Loucy (cell line): ENCODE measurements at regions not wholly inside any gene's neighbourhood (a gene's known extent, or its start where the extent isn't known, plus 50 kb on each side); places are given as distances from the start of the nearest gene placed in this dataset.

Experiments
- H2AFZ ChIP-seq: fragments of 200-600 bp; sonication (generic); 2 replicates; pipeline ENCODE4 v1.6.0; 2016; ENCODE audit warnings: antibody characterized with exemption, mild to moderate bottlenecking, low read length, moderate library complexity
- H3F3A ChIP-seq: fragments of 200-600 bp; 2 replicates; pipeline ENCODE4 v1.6.0; 2016; ENCODE audit warnings: antibody characterized with exemption, low read depth, mild to moderate bottlenecking
- H3K27me3 ChIP-seq: fragments of 200-600 bp; sonication (generic); 2 replicates; pipeline ENCODE4 v1.6.1; 2014; ENCODE audit warnings: low read length, mild to moderate bottlenecking; ENCODE audit not compliant: insufficient read depth, poor library complexity, severe bottlenecking
- H3K36me3 ChIP-seq: fragments of 200-600 bp; sonication (generic); 2 replicates; pipeline ENCODE4 v1.6.1; 2016; ENCODE audit warnings: low read length; ENCODE audit not compliant: insufficient read depth
- H3K4me1 ChIP-seq: fragments of 200-600 bp; sonication (generic); 2 replicates; pipeline ENCODE4 v1.5.1; 2014; ENCODE audit warnings: low read length, mild to moderate bottlenecking; ENCODE audit not compliant: insufficient read depth, poor library complexity, severe bottlenecking
- H3K4me2 ChIP-seq: fragments of 200-600 bp; sonication (generic); 2 replicates; pipeline ENCODE4 v1.6.0; 2014; ENCODE audit warnings: antibody characterized with exemption, low read length, low read depth, mild to moderate bottlenecking; ENCODE audit not compliant: poor library complexity, severe bottlenecking
- H3K4me3 ChIP-seq: fragments of 200-600 bp; sonication (generic); 2 replicates; pipeline ENCODE4 v1.5.1; 2014; ENCODE audit warnings: low read length, mild to moderate bottlenecking, mixed read lengths; ENCODE audit not compliant: poor library complexity, severe bottlenecking
- H3K79me2 ChIP-seq: fragments of 200-600 bp; sonication (generic); 2 replicates; pipeline ENCODE4 v1.6.1; 2014; ENCODE audit warnings: low read length; ENCODE audit not compliant: insufficient read depth
- H3K9ac ChIP-seq: fragments of 200-600 bp; sonication (generic); 2 replicates; pipeline ENCODE4 v1.6.0; 2014; ENCODE audit warnings: mild to moderate bottlenecking, low read depth, low read length, moderate library complexity; ENCODE audit not compliant: poor library complexity, severe bottlenecking
- H3K9me2 ChIP-seq: fragments of 200-600 bp; sonication (generic); replicated peaks from 2 replicates; pipeline ENCODE4 v1.6.1; 2016; ENCODE audit warnings: low read depth, low read length, mixed read lengths
- H3K9me3 ChIP-seq: fragments of 200-600 bp; sonication (generic); 2 replicates; pipeline ENCODE4 v1.6.1; 2014; ENCODE audit warnings: mild to moderate bottlenecking, antibody characterized with exemption, low read length, low read depth; ENCODE audit not compliant: insufficient read depth
- H4K20me1 ChIP-seq: fragments of 200-600 bp; sonication (generic); 2 replicates; pipeline ENCODE4 v1.6.0; 2014; ENCODE audit warnings: antibody characterized with exemption, low read length, mild to moderate bottlenecking; ENCODE audit not compliant: insufficient read depth, poor library complexity, severe bottlenecking
- CTCF ChIP-seq: fragments of 200-600 bp; sonication (generic); conservative IDR thresholded peaks from 2 replicates; pipeline ENCODE4 v1.5.1; 2014; ENCODE audit warnings: mild to moderate bottlenecking, antibody characterized with exemption, low read length
- EZH2phosphoT487 ChIP-seq: fragments of 200-600 bp; IDR thresholded peaks from 2 replicates; pipeline ENCODE4 v1.6.1; 2018; ENCODE audit warnings: antibody characterized with exemption, mild to moderate bottlenecking, moderate library complexity, borderline replicate concordance

DNA sequence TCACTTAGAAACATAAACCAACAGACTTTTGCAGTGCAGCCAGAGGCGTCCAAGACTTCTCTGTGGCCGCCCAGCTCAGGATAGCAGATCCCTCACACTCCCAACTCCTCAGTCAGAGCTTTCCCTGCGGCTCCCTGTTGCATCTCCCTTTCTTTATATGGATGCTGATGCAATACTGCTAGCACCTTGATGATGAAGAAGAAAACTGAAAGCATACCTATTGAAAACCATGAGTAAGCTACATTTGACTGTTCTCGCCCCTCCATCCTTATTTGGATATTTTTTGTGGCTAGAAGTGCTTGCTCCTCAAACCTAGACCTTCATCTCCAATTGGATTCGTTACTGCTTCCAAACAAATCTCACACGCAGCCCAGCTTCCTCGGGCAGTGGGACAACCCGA lies 57.3 kb upstream of the UBL3 start:
- Histone ChIP-seq H3K36me3 (no peaks in the 10 kb centered on the region), H3K9ac (no peak overlapping the region), H3K9me3 (no peaks in the 10 kb centered on the region), H3K27me3 (no peaks in the 10 kb centered on the region), H3K4me1 (peaks cover 13% of the 10 kb centered on the region), H3F3A (no peaks in the 10 kb centered on the region), H3K79me2 (no peaks in the 10 kb centered on the region), H3K4me2 (no peak overlapping the region), H2AFZ (no peak overlapping the region), H3K4me3 (no peak overlapping the region), H4K20me1 (no peaks in the 10 kb centered on the region), H3K9me2 (no peaks in the 10 kb centered on the region)
- TF ChIP-seq EZH2phosphoT487 (no peak), CTCF (no peak)

DNA sequence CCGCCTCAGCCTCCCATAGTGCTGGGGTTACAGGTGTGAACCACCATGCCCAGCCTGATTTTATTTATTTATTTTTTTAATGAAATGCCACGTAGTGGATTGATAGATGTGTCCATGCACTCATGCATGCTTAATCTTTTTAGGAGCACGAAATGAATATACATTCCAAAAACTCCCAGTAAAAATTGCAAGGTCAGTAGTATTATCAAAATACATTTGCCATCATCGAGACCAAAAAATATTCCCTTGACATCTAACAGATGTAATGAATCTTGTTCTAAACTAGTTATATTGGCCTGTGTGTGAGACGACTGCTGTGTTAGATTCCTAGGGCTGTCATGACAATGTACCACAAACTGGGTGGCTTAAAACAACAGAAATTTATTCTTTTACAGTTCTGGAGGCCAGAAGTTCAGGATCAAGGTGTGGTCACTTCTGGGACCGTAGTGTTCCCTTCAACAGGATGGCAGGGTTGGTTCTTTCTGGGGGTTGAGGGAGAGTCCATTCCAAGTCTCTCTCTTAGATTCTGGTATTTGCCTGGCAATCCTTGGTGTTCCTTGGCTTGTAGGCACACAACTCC lies 56.1 kb upstream of the UBL3 start:
- no peaks in the 10 kb centered on the region for H3K9me2 ChIP-seq
- no peaks in the 10 kb centered on the region for H3K9me3 ChIP-seq
- H2AFZ ChIP-seq, result no peak overlapping the region
- H3K36me3 ChIP-seq, result no peaks in the 10 kb centered on the region
- no peak overlapping the region for H3K4me3 ChIP-seq
- H3K9ac ChIP-seq, result no peak overlapping the region
- H4K20me1 ChIP-seq, result no peaks in the 10 kb centered on the region
- H3K79me2 ChIP-seq, result no peaks in the 10 kb centered on the region
- H3K27me3 ChIP-seq, result no peaks in the 10 kb centered on the region
- H3K4me1 ChIP-seq, result peaks cover 24% of the 10 kb centered on the region
- no peaks in the 10 kb centered on the region for H3F3A ChIP-seq
- H3K4me2 ChIP-seq, result no peak overlapping the region
- no peak for TF ChIP-seq EZH2phosphoT487
- no peak for TF ChIP-seq CTCF

DNA sequence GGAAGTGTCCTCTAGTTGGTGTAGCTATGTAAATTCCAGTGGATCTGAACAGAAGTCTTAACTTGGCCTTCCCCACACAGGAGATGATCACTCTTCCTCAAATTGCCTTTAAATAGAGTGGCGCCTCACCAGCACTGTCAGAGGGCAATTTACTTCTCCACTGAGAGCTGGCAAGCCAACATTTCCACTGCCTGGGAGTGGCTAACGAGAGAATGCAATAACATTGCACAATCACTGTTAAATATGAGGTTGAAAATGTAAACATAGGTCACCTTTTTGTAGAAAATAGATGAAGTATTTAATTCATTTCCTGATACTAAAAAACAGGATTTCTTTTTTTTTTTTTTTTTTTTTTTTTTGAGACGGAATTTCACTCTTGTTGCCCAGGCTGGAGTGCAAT lies 55.4 kb upstream of the UBL3 start:
- H3F3A ChIP-seq, result no peaks in the 10 kb centered on the region
- H2AFZ ChIP-seq, result no peak overlapping the region
- H3K4me1 ChIP-seq, result peaks cover 26% of the 10 kb centered on the region
- no peaks in the 10 kb centered on the region for H3K27me3 ChIP-seq
- H3K9me2 ChIP-seq, result no peaks in the 10 kb centered on the region
- no peak overlapping the region for H3K4me2 ChIP-seq
- TF ChIP-seq EZH2phosphoT487, result no peak
- no peak for TF ChIP-seq CTCF
- no peaks in the 10 kb centered on the region; the same call in 1 of the 2 replicates for H3K9me3 ChIP-seq
- no peaks in the 10 kb centered on the region for H4K20me1 ChIP-seq
- no peaks in the 10 kb centered on the region for H3K36me3 ChIP-seq
- no peak overlapping the region for H3K4me3 ChIP-seq
- H3K79me2 ChIP-seq, result no peaks in the 10 kb centered on the region
- H3K9ac ChIP-seq, result no peak overlapping the region
